Retinal pigment epithelial cell (primary cell): ENCODE measurements at regions not wholly inside any gene's neighbourhood (a gene's known extent, or its start where the extent isn't known, plus 50 kb on each side); places are given as distances from the start of the nearest gene placed in this dataset.

ENCODE experiments used
- DNase-seq: peaks from one replicate; pipeline ENCODE4 v3.0.0-alpha.2; 2010; ENCODE audit warnings: low read depth
- H3K4me3 ChIP-seq: 2 replicates; pipeline ENCODE4 v1.5.1; 2011; ENCODE audit warnings: mild to moderate bottlenecking, low read length, control low read depth, moderate library complexity
- CTCF ChIP-seq: conservative IDR thresholded peaks from 2 replicates; pipeline ENCODE4 v1.5.1; 2011; ENCODE audit warnings: low read depth, low read length, control low read depth, inconsistent platforms

DNA sequence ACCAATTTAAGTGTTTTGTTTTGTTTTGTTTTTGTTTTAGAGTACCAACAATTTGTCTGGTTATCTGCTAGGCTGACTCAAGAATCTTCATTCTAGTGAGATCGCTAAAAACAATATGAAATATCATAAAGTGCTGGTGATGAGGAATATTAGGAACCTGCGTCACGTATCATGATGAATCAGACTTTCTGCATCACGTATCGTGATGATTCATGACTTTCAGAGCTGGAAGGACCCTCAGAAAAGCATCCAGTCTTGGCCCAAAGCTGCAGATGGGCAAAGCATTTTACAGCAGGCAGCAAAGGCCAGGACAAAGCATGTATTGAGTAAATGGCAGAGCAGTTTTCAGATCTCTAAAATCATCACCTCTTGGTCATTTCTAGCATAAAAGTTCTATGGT is 278.0 kb upstream of the BOD1L1 start:
- no peak for TF ChIP-seq CTCF
- no peak overlapping the region for H3K4me3 ChIP-seq
- DNase-seq: peak; percentile 55

DNA sequence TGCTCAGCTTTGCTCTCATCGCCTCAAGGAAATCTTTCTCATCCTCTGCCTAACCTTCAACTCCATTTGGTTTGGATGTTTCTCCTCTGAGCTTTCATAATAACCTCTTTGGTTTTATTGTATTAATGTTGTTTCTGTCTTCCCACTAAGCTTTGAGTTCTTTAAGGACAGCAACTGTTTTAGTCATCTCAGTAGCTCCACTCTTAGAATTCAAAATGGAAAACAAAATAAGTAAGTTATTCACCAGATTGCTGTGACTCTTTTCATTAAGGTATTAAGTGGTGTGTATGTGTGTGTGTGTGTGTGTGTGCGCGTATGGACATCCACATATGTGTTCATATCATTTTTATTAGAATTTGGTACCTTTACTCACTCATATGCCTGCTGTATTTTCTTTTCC is 279.2 kb upstream of the BOD1L1 start:
- H3K4me3 ChIP-seq: no peak overlapping the region
- no peak for TF ChIP-seq CTCF
- no peak for DNase-seq

DNA sequence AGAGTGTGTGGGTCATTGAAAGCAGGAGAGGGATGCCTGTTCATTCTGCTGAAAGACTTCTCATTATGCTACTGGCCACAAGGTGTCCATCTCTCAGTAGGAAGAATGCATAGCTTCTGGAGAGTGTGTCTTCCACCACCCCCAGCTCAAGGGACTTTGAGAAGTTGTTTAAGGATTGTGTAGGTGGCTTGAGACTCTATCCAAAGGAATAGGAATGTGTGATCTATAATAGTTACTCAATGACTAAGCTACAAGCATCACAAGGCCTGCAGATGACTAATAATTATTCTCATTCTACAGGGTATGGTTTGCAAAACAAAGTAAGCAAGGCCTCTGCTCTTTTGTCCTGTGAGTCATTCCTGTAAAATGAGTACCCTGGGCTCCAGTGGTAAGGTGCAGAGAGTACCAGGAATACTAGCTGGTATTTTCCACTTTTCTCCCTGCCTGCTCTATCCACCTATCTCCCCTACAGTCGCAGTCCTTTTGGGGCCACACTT is 279.8 kb upstream of the BOD1L1 start:
- TF ChIP-seq CTCF: peak; percentile 43
- peak; percentile 92 for DNase-seq
- H3K4me3 ChIP-seq: no peak overlapping the region

DNA sequence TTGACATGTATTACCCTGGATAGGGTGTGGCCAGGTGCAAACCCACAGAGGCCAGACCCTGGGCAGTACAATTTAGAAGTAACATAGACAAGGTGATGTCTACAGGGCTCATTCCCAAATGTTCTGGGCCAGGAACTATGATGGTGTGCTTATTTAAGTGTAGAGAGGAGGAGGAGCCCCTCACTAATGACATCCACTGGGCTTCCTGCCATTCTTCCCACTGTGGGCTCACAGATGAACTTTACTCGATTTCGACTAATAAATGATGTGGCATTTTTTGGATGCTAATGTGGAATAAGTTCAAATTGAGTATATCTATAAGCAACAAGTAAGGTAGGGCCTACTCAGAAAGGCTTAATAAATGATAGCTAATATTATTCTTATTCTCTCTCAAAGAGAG is 280.9 kb upstream of the BOD1L1 start:
- H3K4me3 ChIP-seq: no peak overlapping the region
- DNase-seq: no peak
- no peak for TF ChIP-seq CTCF

DNA sequence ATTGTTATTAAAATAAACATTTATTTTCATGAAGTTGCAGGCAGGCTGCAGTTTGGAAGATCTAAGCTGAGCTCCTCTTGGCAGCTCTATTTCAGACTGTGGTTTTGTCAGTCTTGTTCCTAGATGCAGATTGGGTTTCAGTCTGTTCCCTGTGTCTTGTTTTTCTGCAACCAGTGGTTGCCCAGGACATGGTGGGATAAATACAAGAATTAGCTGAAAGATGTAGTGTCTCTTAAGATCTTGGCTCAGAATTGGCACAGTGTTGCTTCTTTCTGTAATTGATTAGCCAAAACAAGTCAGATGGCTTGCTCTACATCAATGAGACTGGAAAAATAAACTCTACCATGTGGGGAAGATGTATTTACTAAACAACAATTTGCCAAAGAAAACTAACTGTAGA is 283.0 kb upstream of the BOD1L1 start:
- DNase-seq: no peak
- H3K4me3 ChIP-seq: no peak overlapping the region
- TF ChIP-seq CTCF: no peak

- no peak for DNase-seq
- no peak overlapping the region for H3K4me3 ChIP-seq
- TF ChIP-seq CTCF: no peak
Observed at GRCh38 chr4:13911256-13911655, 283.7 kb upstream of the BOD1L1 start.

DNA sequence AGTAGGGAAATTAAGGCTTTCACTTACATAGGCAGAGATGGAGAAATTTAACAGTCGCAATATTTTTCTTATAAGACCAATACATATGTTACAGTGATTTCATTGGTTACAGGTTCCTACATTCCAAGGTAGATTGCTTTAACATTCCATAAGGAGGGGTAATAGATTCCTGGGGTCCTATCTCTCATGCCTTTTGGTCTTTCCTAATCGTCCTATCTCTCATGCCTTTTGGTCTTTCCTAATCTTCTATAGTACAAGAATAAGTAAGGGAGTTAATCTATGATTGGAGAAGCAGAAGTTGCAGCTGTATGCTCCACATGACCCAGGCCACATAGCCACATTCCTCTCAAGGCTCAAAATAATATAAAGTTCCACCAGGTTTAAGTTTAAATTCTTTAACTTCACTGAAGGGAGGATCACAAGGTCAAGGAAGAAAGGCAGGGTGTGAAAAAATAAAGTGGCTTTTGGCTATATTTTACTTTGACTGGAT is 285.0 kb upstream of the BOD1L1 start:
- TF ChIP-seq CTCF: no peak
- H3K4me3 ChIP-seq: no peak overlapping the region
- DNase-seq: no peak
